OCI-LY1 (cell line): ENCODE measurements at regions not wholly inside any gene's neighbourhood (a gene's known extent, or its start where the extent isn't known, plus 50 kb on each side); places are given as distances from the start of the nearest gene placed in this dataset.

Experiments used
- EZH2 ChIP-seq: fragments of 200-600 bp; sonication (generic), shearing (Covaris generic); IDR thresholded peaks from 2 replicates; pipeline ENCODE4 v1.8.0; 2017; ENCODE audit warnings: borderline replicate concordance, mixed run types, mild to moderate bottlenecking, antibody characterized with exemption, low read length, moderate library complexity, mixed read lengths
- TF ChIP-seq, protein P1 (sequence below): fragments of 200-600 bp; sonication (generic), shearing (Covaris generic); IDR thresholded peaks from 2 replicates; pipeline ENCODE4 v1.5.1; 2017; ENCODE audit warnings: mild to moderate bottlenecking, antibody characterized with exemption, low read length, moderate library complexity, mixed read lengths

DNA sequence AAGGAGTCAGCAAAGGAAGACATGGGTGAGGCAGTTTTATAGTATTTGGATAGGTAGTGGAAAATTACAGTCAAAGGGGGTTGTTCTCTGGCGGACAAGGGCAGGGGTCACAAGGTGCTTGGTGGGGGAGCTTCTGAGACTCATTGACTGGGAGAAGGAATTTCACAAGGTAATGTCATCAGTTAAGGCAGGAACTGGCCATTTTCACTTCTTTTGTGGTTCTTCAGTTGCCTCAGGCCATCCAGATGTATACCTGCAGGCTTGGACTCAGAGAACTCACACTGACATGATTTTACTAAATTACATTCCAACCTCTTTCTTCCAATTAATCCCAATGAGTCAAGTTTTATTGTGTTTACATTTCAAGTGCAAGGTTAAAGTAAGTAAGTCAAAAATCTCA lies 240.5 kb upstream of the API5 start:
- TF ChIP-seq, protein P1, sequence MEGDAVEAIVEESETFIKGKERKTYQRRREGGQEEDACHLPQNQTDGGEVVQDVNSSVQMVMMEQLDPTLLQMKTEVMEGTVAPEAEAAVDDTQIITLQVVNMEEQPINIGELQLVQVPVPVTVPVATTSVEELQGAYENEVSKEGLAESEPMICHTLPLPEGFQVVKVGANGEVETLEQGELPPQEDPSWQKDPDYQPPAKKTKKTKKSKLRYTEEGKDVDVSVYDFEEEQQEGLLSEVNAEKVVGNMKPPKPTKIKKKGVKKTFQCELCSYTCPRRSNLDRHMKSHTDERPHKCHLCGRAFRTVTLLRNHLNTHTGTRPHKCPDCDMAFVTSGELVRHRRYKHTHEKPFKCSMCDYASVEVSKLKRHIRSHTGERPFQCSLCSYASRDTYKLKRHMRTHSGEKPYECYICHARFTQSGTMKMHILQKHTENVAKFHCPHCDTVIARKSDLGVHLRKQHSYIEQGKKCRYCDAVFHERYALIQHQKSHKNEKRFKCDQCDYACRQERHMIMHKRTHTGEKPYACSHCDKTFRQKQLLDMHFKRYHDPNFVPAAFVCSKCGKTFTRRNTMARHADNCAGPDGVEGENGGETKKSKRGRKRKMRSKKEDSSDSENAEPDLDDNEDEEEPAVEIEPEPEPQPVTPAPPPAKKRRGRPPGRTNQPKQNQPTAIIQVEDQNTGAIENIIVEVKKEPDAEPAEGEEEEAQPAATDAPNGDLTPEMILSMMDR = no peak
- no peak for TF ChIP-seq EZH2
